ENCODE measurements at regions not wholly inside any gene's neighbourhood (a gene's known extent, or its start where the extent isn't known, plus 50 kb on each side); places are given as distances from the start of the nearest gene placed in this dataset.
"Not testable (repeated sequence)": the region's sequence is repeated elsewhere in the genome, so short reads cannot be mapped to it uniquely, and the experiment has no call there.

DNA sequence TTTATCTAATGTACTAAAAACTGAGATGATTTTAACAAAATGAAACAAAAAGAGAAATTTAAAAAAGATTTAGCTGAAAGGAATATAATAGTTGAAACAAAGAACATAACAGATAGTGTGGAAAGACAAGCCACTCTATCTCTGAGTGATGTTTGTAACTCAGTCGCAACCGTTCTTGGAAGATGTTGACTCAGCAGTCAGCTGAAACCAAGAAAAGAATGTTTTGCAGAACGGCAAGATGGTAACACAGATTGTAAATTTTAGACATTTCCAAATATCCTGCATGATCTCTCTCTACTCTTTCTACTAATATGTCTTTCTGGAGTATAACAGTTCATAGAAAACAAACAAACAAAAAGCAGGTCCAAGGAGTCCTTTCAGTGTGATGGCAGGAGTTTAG lies 746.1 kb upstream of the CDH6 start:
- no peak for DNase-seq

DNA sequence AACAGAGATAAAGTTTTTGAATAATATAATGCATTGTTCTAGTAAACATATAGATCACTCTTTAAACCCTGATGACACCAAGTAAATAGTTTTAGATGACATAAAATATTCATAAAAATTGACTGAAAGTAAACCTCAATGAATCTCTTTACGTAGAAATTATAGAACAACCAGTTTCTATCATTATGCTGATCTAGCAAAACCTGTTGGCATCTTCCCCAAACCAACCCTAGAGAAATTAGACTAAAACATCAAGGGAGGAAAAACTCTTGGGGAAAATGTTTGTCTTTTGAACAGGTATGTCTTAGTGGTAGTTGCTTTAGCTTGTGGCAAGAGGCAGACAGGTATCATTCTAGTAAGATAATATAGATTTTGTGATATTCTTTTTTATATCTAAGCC lies 747.0 kb upstream of the CDH6 start:
- DNase-seq, result no peak

DNA sequence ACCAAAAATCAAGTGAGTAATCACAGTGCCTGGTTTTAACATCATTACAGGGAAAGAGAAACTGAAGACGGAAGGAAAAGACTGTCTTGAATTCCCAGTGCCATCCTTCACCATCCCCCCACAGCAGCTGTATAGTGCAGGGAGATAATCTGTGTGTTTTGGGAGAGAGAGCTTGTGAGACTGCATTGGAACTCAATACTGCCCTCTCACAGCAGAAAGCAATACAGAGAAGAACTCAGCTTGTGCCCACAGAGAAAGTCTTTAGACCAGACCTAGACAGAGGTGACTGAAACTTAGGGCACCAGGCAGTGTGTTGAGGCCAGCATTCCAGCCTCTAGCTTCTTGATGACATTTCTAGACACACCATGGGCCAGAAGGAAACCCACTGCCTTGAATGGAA lies 754.7 kb upstream of the CDH6 start:
- DNase-seq, result no peak

DNA sequence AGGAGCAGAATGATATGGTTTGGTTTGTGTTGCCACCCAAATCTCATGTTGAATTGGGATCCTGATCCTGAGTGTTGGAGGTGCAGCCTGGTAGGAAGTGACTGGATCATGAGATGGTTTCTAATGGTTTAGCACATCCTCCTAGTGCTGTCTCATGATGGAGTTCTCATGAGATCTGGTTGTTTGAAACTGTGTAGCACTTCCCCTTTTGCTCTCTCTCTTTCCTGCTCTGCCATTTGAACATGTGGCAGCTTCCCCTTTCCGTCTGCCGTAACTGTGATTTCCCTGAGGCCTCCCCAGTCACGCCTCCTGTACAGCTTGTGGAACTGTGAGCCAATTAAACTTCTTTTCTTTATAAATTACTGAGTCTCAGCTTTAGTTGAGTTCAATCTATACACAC lies 756.8 kb upstream of the CDH6 start:
- no peak for DNase-seq

DNA sequence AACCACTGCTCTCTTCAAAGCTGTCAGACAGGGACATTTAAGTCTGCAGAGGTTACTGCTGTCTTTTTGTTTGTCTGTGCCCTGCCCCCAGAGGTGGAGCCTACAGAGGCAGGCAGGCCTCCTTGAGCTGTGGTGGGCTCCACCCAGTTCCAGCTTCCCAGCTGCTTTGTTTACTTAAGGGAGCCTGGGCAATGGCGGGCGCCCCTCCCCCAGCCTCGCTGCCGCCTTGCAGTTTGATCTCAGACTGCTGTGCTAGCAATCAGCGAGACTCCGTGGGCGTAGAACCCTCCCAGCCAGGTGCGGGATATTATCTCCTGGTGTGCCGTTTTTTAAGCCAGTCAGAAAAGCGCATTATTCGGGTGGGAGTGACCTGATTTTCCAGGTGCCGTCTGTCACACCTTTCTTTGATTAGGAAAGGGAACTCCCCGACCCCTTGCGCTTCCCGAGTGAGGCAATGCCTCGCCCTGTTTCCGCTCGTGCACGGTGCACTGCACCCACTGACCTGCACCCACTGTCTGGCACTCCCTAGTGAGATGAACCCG lies 764.5 kb upstream of the CDH6 start:
- DNase-seq, result not testable (repeated sequence)

DNA sequence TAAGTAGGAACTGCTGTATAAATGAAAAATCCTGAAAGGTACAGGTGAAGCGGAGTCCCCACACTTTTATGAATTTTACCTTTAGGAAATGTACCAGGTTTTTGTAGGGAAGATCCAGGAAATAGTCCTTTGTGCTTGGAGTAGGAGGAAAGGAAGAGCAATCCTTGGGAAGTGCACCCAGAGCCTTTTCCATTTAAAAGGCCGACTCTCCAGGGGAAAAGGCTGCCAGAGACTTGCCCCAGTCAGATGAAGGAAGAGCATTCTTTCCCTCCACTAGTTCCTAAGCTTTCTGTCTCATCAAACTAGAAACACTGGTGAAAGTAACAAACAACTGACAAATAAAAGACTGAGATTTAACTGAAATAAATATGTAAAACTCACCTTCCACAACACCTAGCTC lies 779.4 kb upstream of the CDH6 start:
- no peak for DNase-seq

DNA sequence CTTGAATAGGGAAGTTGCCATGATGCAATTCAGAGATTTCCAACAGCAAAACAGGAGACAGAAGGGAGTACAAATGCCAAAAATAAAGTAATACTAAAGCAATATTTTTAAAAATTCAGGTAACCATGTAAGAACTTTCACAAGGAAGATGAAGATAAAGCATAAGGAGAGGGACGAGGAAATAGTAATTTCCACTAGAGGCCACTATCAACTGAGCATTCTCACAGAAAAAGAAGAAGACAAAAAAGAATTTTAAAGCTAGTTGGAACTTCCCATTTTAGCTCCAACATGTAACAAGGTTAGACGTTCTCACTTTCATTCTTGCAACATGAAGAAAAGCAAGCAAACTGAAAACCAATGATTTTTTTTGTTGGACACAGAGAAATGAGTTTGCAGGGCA lies 779.9 kb upstream of the CDH6 start:
- no peak for DNase-seq

DNA sequence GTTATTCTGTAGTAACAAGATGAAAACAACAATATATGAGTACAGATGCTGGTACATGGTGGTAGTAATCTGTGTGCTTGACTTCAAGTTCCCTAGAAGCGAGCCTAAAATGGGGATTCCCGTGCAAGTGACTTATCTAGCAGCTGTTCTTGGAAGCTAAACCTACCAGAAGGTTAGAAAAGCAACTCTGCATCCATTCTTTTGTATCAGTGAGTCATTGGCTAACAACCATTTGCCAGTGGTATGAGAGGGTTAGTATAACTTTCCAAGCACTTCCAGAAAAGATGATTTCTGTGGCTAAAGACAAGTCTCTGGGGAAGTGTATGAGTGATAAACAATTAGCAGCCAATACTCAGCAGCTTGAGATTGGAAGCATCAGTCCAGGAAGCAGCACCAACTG lies 787.7 kb upstream of the CDH6 start:
- no peak for DNase-seq

DNA sequence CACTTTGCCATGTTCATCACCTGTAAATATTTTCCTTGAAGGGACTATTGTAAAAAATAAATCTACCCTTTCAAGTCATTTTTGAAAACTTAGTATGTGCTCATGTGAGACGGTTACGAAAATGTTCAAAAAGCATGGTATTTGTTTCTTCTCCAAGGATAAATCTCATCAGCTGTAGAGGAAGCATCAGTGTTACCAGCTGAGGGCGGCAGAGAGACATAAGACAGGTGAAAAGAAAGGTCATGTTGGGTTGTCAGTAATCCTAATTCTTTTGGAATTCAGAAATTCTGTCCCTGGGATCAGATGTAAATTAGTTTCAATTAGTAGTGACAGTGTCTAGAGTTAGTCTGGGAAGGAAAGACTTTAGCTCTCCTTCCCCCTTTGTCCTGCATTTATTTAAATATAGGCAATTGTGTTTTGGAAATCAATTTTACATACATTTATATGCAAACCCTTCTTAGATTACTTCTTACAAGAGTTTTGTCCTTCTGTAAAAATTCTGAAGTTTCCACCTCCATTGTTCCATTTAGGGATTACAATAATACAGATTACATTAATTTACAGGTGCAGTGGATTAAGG lies 791.9 kb upstream of the CDH6 start:
- DNase-seq, result no peak

DNA sequence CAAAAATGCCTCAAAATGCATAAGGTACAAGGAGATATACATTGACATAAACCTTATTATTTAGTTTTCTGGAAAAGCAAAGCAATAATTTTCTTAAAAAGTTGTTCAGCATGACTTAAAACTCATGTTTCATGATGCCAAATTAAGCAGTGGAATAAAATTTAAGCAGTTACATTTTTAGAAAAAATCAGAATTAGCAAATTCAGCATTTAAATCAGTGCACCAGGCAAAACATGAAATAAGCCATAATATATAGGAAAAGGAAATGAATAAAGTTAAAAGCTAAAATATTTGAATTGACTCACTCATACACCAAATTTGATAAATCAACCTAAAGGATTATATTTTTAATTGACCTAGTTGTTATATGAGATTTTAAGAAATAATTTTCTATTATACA lies 795.1 kb upstream of the CDH6 start:
- DNase-seq, result no peak

DNA sequence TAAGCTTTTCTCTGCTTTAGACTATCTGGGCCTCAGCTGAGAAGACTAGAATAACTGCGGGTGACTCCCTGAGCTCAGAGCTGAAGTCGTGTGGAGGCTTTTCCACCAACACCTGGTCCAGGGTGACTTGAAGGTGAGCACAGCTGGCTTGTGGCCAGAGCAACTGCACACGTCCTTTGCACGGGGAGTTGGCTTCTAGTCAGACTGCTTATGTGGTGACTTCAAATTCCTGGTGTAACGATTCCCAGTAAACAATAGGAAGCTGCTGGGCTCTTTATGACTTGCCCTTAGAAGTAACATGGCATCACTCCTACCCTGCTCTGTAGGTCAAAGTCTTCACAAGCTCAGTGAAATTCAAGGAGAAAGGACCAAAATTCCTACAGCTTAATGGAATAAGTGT lies 800.6 kb upstream of the CDH6 start:
- no peak for DNase-seq

DNA sequence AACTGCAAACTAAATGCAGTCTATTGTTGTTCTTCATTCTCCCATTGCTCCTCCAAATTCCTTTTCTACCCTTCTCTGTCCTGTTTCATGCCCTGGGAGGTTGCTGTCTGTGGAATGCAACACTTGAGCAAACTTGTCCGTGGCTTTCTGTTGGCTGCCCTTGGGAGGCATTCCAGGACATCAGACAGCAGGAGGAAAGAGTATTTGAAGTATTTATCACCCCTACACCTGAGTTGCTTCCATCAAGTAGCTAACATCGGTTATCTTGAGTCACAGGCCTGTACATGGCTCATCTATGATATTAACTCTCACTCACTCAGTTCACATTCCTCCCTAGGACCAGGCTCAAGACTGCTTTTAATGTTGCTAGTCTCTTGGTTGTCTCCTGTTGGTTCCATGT lies 803.4 kb upstream of the CDH6 start:
- DNase-seq, result no peak

DNA sequence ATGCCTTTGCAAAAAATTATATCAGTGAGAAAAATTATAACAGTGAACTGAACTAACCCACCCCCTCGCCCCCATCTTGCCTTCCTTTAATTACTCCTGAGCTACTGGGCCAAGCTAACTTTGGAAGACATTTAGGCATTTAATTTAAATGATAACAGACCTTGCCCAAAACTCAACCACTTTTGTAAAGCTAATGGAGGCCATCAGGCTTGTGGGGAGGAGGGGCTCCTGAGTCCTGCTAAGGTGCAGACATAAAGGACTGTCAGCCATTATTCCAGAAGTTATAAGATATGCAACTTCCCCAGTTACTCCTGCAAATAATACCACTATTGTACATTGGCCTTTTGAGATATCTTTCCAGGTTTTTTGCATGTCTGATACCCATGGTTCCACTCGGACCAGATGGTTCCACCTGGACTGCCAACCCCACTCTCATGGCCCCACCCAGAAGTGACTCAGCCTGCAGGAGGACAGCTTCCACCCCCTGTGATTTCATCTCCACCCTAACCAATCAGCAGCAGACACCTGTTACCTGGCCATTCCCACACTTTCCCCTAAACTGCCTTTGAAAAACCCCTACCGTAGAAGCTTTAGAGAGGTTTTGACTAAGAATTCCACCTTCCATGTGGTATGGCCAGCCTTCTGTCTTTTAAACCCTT lies 805.4 kb upstream of the CDH6 start:
- DNase-seq, result no peak

DNA sequence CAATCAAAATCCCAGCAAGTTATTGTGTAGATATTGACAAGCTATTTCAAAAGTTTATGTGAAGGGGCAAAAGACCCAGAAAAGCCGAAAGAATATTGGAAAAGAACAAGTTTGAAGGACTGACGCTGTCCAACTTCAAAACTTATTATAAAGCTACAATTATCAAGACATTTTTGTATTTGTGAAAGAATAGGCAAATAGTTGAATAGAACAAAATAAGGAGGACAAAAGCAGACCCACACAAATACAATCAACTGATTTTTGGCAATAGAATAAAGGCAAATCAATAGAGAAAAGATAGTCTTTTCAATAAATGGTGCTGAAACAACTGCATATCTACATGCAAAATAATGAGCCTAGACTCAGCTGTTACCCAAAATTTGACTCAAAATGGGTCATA lies 807.7 kb upstream of the CDH6 start:
- DNase-seq, result no peak

DNA sequence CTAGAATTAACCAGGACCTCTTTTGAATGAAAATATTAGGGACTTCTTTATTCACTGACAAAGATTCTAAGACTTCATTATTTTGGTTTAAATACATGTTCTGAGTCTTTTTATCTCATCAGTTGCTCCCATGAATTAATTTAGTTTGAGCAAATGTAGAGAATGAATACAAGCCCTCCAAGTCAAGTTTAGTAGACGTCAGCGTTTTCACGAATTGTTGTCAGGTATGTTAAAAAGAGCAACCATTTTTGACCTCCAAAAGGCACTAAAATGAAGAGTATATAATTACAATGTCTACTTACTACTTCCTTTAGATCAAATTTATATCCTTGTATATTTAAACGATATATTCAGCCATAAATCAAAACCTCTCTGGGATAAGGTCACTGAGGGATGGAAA lies 809.3 kb upstream of the CDH6 start:
- DNase-seq, result no peak

DNA sequence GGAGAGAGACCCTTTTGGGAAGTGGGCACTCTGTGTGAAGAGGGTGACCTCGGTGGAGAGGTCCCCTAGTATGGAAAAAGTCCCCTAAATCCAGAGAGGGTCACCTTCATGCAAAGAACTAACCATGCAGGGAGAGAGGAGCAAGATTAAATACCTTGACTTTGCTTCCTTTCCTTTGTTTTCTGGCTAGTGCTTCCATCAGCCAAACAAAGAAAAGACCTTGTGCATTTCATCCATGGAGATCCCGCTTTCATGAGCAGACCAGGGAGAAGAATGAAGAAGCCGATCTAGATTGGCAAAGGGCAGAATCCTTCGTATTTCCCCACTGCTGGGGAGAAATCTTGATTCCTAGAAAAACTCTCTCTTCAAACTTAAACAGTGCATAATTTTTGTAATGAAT lies 813.3 kb upstream of the CDH6 start:
- DNase-seq, result no peak

DNA sequence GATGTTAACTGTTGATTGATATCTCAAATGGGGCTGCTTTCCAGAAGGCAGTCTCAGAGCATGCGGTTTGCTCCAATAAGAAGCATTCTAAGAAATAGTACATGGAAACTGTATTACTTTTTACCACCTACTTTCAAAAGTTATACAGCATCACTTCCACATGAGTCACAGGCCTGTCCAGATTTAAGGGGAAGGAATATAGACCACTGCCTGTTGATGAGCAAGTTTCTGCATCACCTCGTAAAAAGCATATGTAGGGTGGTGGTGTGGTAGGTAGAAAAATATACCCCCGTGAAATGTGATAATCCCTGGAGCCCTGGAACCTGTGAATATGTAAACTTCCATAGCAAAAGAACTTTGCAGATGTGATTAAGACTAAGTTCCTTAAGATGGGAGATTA lies 816.6 kb upstream of the CDH6 start:
- DNase-seq, result no peak

DNA sequence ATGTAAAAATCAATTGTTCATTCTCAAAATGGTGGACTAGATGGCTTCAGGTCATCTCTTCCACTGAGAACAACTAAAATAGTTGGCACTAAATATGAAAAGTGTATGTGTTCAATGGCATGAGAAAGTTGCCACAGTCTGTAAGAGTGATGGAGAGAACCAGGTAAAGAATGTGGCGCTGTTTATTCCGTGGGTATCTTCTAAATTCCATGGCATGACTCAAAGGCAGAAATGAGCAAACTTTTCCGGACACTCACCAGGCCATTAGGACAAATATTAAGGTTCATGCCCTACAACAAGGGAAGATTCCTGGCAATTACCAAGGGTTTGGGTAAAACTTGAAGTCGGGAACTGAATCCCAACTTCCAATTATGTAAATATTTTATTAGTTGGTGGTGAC lies 825.4 kb upstream of the CDH6 start:
- no peak for DNase-seq

DNA sequence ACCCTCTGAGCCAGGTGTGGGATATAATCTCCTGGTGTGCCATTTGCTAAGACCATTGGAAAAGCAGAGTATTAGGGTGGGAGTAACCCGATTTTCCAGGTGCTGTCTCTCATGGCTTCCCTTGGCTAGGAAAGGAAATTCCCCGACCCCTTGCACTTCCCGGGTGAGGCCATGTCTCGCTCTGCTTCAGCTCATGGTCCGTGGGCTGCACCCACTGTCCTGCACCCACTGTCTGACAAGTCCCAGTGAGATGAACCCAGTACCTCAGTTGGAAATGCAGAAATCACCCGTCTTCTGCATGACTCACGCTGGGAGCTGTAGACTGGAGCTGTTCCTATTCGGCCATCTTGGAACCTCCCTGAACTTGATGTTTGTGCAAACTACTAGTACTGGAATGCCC lies 828.5 kb upstream of the CDH6 start:
- not testable (repeated sequence) for DNase-seq

DNA sequence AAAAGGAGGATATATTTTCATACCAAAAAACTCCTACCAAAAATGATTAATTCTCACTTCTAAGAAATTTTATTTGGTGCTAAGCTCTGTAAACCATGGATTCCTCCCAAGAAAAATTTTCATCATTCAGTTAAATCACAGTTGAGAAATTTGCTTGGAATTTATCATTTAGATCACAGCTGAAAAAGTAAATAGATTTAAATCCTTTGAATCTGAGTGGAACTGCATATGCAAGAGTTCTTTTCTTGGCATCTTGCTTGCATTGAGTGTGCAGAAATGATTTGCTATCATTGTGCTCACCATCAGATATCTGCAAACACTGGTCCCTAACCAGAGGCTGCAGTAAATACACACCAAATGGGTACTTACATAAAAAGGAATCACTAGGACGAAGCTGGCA lies 836.1 kb upstream of the CDH6 start:
- DNase-seq, result no peak

DNA sequence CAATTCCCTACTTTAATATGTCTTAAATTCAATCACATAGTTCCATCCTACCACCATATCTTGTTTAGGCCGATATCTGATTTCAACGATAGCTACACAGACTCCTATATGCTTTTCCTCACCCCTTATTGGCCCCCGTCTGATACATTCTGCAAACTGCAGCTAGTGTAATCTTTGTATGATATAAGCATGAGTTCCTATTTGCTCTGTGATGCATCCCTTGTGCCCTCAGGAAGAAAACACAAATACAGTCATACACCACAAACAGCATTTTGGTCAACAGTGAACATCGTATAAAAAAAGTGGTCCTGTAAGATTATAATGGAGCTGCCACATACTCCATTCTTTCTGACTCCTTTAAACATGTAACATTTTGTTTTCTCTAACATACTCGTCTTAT lies 837.8 kb upstream of the CDH6 start:
- DNase-seq, result no peak

DNA sequence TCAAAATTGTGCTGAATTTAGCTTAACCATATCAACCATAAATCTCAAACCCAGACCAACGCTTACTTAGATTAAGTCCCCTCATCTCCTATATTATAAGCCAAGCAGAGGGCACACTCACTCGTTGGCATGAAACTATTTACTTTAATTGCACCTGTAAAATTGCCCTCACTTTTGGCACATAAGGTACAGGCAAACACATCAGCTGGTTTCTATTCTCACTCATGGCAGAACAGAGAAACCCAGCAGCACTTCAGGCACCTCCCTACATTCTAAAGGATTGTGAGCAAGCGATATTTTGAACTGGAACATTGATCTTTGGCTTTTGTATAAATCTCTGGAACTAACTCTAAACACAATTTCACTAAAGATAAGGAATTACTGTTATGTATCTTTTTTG lies 845.6 kb upstream of the CDH6 start:
- DNase-seq, result no peak

DNA sequence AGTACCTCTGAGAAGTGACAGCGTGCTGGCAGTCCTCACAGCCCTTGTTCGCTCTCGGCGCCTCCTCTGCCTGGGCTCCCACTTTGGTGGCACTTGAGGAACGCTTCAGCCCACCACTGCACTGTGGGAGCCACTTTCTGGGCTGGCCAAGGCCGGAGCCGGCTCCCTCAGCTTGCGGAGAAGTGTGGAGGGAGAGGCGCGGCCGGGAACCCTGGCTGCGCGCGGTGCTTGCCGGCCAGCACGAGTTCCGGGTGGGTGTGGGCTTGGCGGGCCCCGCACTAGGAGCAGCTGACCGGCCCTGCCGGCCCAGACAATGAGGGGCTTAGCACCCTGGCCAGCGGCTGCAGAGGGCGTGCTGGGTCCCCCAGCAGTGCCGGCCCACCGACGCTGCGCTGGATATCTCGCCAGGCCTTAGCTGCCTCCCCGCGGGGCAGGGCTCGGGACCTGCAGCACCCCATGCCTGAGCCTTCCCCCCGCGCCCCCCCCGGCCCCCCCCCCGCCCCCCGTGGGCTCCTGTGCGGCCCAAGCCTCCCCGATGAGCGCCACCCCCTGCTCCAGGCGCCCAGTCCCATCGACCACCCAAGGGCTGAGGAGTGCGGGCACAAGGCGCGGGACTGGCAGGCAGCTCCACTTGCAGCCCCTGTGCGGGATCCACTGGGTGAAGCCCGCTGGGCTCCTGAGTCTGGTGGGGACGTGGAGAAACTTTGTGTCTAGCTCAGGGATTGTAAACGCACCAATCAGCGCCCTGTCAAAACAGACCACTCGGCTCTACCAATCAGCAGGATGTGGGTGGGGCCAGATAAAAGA lies 847.7 kb upstream of the CDH6 start:
- not testable (repeated sequence) for DNase-seq

DNA sequence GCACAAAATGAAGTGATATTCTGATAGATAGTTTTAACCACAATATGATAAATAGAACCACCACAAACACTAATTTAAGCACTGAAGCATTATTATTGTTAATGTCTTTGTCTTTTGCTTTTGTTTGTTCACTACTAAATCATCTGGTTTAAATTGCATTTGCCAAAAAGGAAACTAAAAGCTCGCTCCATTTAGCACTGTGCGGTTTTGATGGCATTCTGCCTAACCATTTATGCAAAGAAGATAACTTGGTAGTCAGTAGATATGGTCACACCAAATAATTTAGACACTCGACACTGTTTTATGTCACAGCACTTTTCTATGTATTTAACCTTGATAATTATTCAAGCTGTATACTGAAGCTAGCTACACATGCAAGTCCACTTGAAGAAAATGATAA lies 849.8 kb upstream of the CDH6 start:
- no peak for DNase-seq
